Type B pancreatic cell (in vitro differentiated cells): ENCODE measurements at regions not wholly inside any gene's neighbourhood (a gene's known extent, or its start where the extent isn't known, plus 50 kb on each side); places are given as distances from the start of the nearest gene placed in this dataset.

Experiments
- DNase-seq: peaks from one replicate; pipeline ENCODE4 v3.0.0; 2021; ENCODE audit warnings: mixed read lengths; ENCODE audit not compliant: unreplicated experiment; ENCODE audit errors: extremely low spot score
- H3K27ac Mint-ChIP-seq: 2 replicates; pipeline ENCODE4 v1.8.0; 2021; ENCODE audit warnings: mild to moderate bottlenecking, mixed read lengths
- H3K27me3 Mint-ChIP-seq: 2 replicates; pipeline ENCODE4 v1.8.0; 2021; ENCODE audit warnings: mixed read lengths
- H3K36me3 Mint-ChIP-seq: 2 replicates; pipeline ENCODE4 v1.8.0; 2021; ENCODE audit warnings: mixed read lengths
- H3K4me1 Mint-ChIP-seq: one replicate; pipeline ENCODE4 v1.8.0; 2021; ENCODE audit warnings: mixed read lengths; ENCODE audit not compliant: unreplicated experiment
- H3K4me3 Mint-ChIP-seq: 2 replicates; pipeline ENCODE4 v1.8.0; 2021; ENCODE audit warnings: mild to moderate bottlenecking, mixed read lengths
- H3K9me3 Mint-ChIP-seq: 2 replicates; pipeline ENCODE4 v1.8.0; 2021; ENCODE audit warnings: mixed read lengths
- CTCF ChIP-seq: fragments of 200-600 bp; sonication (generic); conservative IDR thresholded peaks from 2 replicates; pipeline ENCODE4 v1.5.0; 2021; ENCODE audit warnings: antibody characterized with exemption, mild to moderate bottlenecking

GRCh38 chr4:74615411-74615810 lies 170.5 kb downstream of the AREG start:
- Mint-ChIP-seq H3K27me3 (peaks cover 9% of the 10 kb centered on the region), H3K36me3 (no peaks in the 10 kb centered on the region), H3K9me3 (no peaks in the 10 kb centered on the region), H3K27ac (no peak overlapping the region), H3K4me3 (no peak overlapping the region), H3K4me1 (no peaks in the 10 kb centered on the region)
- TF ChIP-seq CTCF: no peak
- DNase-seq: no peak

GRCh38 chr4:74618166-74618565 lies 173.2 kb downstream of the AREG start:
- Mint-ChIP-seq H3K27me3 (peaks cover 7% of the 10 kb centered on the region), H3K4me1 (peaks cover 3% of the 10 kb centered on the region), H3K27ac (no peak overlapping the region), H3K4me3 (no peak overlapping the region), H3K36me3 (no peaks in the 10 kb centered on the region), H3K9me3 (no peaks in the 10 kb centered on the region)
- DNase-seq: no peak
- no peak for TF ChIP-seq CTCF

- no peaks in the 10 kb centered on the region for H3K9me3 Mint-ChIP-seq
- H3K27ac Mint-ChIP-seq: no peak overlapping the region
- no peaks in the 10 kb centered on the region for H3K36me3 Mint-ChIP-seq
- no peak overlapping the region for H3K4me3 Mint-ChIP-seq
- DNase-seq: no peak
- peaks cover 9% of the 10 kb centered on the region for H3K27me3 Mint-ChIP-seq
- peaks cover 6% of the 10 kb centered on the region for H3K4me1 Mint-ChIP-seq
- TF ChIP-seq CTCF: no peak
These were observed 173.7 kb downstream of the AREG start for GRCh38 chr4:74618659-74619058.

GRCh38 chr4:74619931-74620702 lies 174.2 kb downstream of the BTC start:
- Mint-ChIP-seq H3K36me3 (no peaks in the 10 kb centered on the region), H3K4me3 (no peak overlapping the region), H3K27me3 (peaks cover 4% of the 10 kb centered on the region), H3K27ac (no peak overlapping the region), H3K4me1 (peaks cover 6% of the 10 kb centered on the region), H3K9me3 (no peaks in the 10 kb centered on the region)
- DNase-seq: no peak
- no peak for TF ChIP-seq CTCF

- TF ChIP-seq CTCF: no peak
- Mint-ChIP-seq H3K4me1 (peaks cover 6% of the 10 kb centered on the region), H3K4me3 (no peak overlapping the region), H3K9me3 (no peaks in the 10 kb centered on the region), H3K27me3 (peaks cover 4% of the 10 kb centered on the region), H3K36me3 (no peaks in the 10 kb centered on the region), H3K27ac (no peak overlapping the region)
- DNase-seq: no peak
These were observed 172.7 kb downstream of the BTC start for GRCh38 chr4:74621616-74622015.
